B cell (primary cell): ENCODE measurements at regions not wholly inside any gene's neighbourhood (a gene's known extent, or its start where the extent isn't known, plus 50 kb on each side); places are given as distances from the start of the nearest gene placed in this dataset.

Experiments
- ATAC-seq: fragments of 200-7000 bp; cut with Tn5 transposase; one replicate; pipeline ENCODE4 v1.10.0; 2021; ENCODE audit warnings: low read depth, mild to moderate bottlenecking, moderate number of reproducible peaks, moderate library complexity
- CTCF ChIA-PET: fragments of 350-600 bp; sonication (Branson Sonifier 250); formaldehyde crosslinking; loops from one replicate; lab custom pipeline; 2021; ENCODE audit warnings: antibody characterized with exemption, inconsistent platforms; lab: Charles Lee
- POLR2A ChIA-PET: fragments of 350-600 bp; sonication (Branson Sonifier 250); formaldehyde crosslinking; loops from one replicate; lab custom pipeline; 2021; ENCODE audit warnings: antibody characterized with exemption; lab: Charles Lee
- DNase-seq: peaks from one replicate; pipeline ENCODE4 v3.0.0; 2013
- H2AFZ ChIP-seq: 2 replicates; pipeline ENCODE4 v1.6.1; 2012; ENCODE audit warnings: mild to moderate bottlenecking, low read depth, low read length; ENCODE audit not compliant: insufficient read depth, poor library complexity, severe bottlenecking
- H3K27ac ChIP-seq, 2 donors: 1 replicate in 1 of 2; 2 replicates in 1 of 2; pipeline ENCODE4 v1.5.1; 2012 to 2013; ENCODE audit warnings: low read length in 2 of 2, mild to moderate bottlenecking in 2 of 2, moderate library complexity in 1 of 2
- H3K27me3 ChIP-seq, 4 experiments: fragments of 200-600 bp in 1 of 4; sonication (generic) in 1 of 4; replicated peaks in 1 of 4; 1 replicate in 2 of 4; 2 replicates in 2 of 4; pipeline versions ENCODE4 v1.6.1 to v1.7.0; 2013 to 2016; ENCODE audit warnings: low read length in 3 of 4, mild to moderate bottlenecking in 2 of 4, mixed read lengths in 1 of 4, moderate library complexity in 1 of 4; ENCODE audit not compliant: insufficient read depth in 4 of 4, control insufficient read depth in 3 of 4; ENCODE audit errors: control extremely low read depth in 1 of 4
- H3K36me3 ChIP-seq, 2 experiments: replicated peaks in 1 of 2; 1 replicate in 1 of 2; 2 replicates in 1 of 2; pipeline versions ENCODE4 v1.6.1 to v1.7.1; 2013; ENCODE audit warnings: low read length in 1 of 2; ENCODE audit not compliant: insufficient read depth in 2 of 2, control insufficient read depth in 1 of 2; ENCODE audit errors: control extremely low read depth in 1 of 2, extremely low read depth in 1 of 2
- H3K4me1 ChIP-seq, 2 donors: fragments of 200-600 bp in 1 of 2; sonication (generic) in 1 of 2; 1 replicate in 1 of 2; 2 replicates in 1 of 2; pipeline versions ENCODE4 v1.5.1 to v1.6.1; 2013 to 2017; ENCODE audit warnings: low read length in 2 of 2; ENCODE audit not compliant: control insufficient read depth in 2 of 2, insufficient read depth in 2 of 2
- H3K4me2 ChIP-seq: replicated peaks from 2 replicates; pipeline ENCODE3; 2012; ENCODE audit warnings: mild to moderate bottlenecking, low read depth, low read length; ENCODE audit not compliant: poor library complexity, severe bottlenecking
- H3K4me3 ChIP-seq, 5 experiments: fragments of 200-600 bp in 1 of 5; sonication (generic) in 1 of 5; 1 replicate in 3 of 5; 2 replicates in 2 of 5; pipeline versions ENCODE4 v1.5.1 to v1.7.0; 2011 to 2016; ENCODE audit warnings: low read length in 4 of 5, mild to moderate bottlenecking in 4 of 5, low read depth in 2 of 5, control low read depth in 1 of 5, moderate library complexity in 1 of 5; ENCODE audit not compliant: insufficient read depth in 1 of 5; ENCODE audit errors: control extremely low read depth in 1 of 5, extremely low read depth in 1 of 5
- H3K79me2 ChIP-seq: fragments of 200-600 bp; sonication (generic); one replicate; pipeline ENCODE4 v1.6.0; 2016; ENCODE audit warnings: low read length; ENCODE audit not compliant: control insufficient read depth, insufficient read depth
- H3K9ac ChIP-seq: fragments of 200-600 bp; sonication (generic); 2 replicates; pipeline ENCODE4 v1.6.1; 2017; ENCODE audit warnings: mild to moderate bottlenecking, low read length, moderate library complexity
- H3K9me3 ChIP-seq, 3 donors: one replicate each; pipeline versions ENCODE4 v1.6.1 to v1.7.1; 2013; ENCODE audit warnings: low read length in 2 of 3; ENCODE audit not compliant: control insufficient read depth in 2 of 3, insufficient read depth in 1 of 3; ENCODE audit errors: control extremely low read depth in 1 of 3
- H4K20me1 ChIP-seq: 2 replicates; pipeline ENCODE4 v1.6.0; 2012; ENCODE audit warnings: mild to moderate bottlenecking, low read length; ENCODE audit not compliant: insufficient read depth, control insufficient read depth, poor library complexity, severe bottlenecking
- H3K27ac Mint-ChIP-seq: one replicate; pipeline ENCODE4 v1.8.0; 2021; ENCODE audit warnings: mixed read lengths
- H3K27me3 Mint-ChIP-seq: one replicate; pipeline ENCODE4 v1.8.0; 2021; ENCODE audit warnings: mixed read lengths
- H3K4me1 Mint-ChIP-seq: one replicate; pipeline ENCODE4 v1.8.0; 2021; ENCODE audit warnings: mixed read lengths
- H3K4me3 Mint-ChIP-seq: one replicate; pipeline ENCODE4 v1.8.0; 2021; ENCODE audit warnings: mixed read lengths
- H3K9me3 Mint-ChIP-seq: one replicate; pipeline ENCODE4 v1.8.0; 2022; ENCODE audit warnings: mixed read lengths; ENCODE audit not compliant: insufficient read depth
- EZH2 ChIP-seq: IDR thresholded peaks from 2 replicates; pipeline ENCODE4 v1.6.1; 2012; ENCODE audit warnings: borderline replicate concordance, low read depth, mild to moderate bottlenecking, moderate library complexity, low read length; ENCODE audit not compliant: insufficient read depth, poor library complexity, severe bottlenecking
- WGBS: methylation state at CpG from one replicate; pipeline ENCODE4 v1.1.5; 2013; ENCODE audit warnings: missing lambda C conversion rate; ENCODE audit not compliant: insufficient coverage; 5-methylcytosine and 5-hydroxymethylcytosine counted together
- intact Hi-C: fragments of 100-400 bp; cut with micrococcal nuclease; formaldehyde crosslinking; loops from one replicate; pipeline ENCODE4 v1.10.0; 2022
- TF ChIP-seq, protein P1 (sequence below): fragments of 200-600 bp; IDR thresholded peaks from one replicate; pipeline ENCODE4 v1.8.0; 2022; ENCODE audit warnings: antibody characterized with exemption, mild to moderate bottlenecking

DNA sequence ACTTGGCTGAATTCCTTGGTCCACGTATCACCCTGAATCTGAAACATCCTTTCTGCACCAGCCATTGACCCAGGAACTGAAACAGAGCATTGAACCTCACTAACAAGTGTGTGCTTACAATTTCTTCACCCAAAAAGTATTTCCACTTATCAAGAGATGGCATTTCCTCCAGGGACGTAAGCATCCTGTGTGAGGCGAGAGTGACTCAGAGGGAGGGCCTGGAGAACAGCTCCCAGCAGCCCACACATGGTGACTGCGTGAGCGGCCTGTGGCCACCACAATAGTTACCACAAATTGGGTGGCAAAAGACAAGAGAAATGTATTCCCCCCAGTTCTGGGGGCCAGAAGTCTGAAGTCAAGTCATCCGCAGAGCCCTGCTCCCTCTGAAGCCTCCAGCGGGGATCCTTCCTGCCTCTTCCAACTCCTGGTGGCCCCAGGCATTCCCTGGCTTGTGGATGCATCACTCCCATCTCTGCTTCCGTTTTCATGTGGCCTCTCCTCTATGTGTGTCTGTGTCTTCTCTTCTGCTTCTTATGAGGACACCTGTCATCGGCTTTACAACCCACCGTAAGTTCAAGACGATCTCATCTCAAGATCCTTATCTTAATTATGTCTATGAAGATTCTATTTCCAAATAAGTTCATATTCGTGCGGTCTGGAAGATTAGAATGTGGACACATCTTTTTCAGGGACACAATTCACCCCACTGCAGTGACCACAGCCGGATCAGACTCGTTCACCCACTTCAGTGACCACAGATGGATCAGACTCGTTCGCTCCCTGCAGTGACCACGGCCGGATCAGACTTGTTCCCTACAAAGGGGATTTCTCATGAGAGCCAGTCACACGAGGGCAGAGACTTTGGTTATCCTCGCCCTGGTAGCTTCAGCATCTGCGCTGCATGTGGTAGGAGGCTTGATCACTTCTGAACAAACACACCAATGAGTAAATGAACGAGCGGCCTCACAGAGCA is 122.6 kb upstream of the FOXF1 start:
- TF ChIP-seq EZH2 = no peak
- TF ChIP-seq, protein P1, sequence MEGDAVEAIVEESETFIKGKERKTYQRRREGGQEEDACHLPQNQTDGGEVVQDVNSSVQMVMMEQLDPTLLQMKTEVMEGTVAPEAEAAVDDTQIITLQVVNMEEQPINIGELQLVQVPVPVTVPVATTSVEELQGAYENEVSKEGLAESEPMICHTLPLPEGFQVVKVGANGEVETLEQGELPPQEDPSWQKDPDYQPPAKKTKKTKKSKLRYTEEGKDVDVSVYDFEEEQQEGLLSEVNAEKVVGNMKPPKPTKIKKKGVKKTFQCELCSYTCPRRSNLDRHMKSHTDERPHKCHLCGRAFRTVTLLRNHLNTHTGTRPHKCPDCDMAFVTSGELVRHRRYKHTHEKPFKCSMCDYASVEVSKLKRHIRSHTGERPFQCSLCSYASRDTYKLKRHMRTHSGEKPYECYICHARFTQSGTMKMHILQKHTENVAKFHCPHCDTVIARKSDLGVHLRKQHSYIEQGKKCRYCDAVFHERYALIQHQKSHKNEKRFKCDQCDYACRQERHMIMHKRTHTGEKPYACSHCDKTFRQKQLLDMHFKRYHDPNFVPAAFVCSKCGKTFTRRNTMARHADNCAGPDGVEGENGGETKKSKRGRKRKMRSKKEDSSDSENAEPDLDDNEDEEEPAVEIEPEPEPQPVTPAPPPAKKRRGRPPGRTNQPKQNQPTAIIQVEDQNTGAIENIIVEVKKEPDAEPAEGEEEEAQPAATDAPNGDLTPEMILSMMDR = no peak
- DNase-seq (no peak), ATAC-seq (no peak)
- intact Hi-C loops = no loop called here
- no peak overlapping the region for H3K27ac ChIP-seq
- WGBS = 83% methylated on average over 20 of the region's 24 CpGs
- ChIA-PET CTCF (no interaction called here), POLR2A (no interaction called here)
- no peaks in the 10 kb centered on the region for H3K79me2 ChIP-seq
- H3K4me3 ChIP-seq = no peak overlapping the region
- no peak overlapping the region for H2AFZ ChIP-seq
- no peaks in the 10 kb centered on the region for H3K4me1 ChIP-seq
- H3K4me2 ChIP-seq = no peak overlapping the region
- no peaks in the 10 kb centered on the region for H3K36me3 ChIP-seq
- Mint-ChIP-seq H3K27ac (no peak overlapping the region), H3K9me3 (no peaks in the 10 kb centered on the region), H3K4me3 (no peak overlapping the region), H3K4me1 (no peaks in the 10 kb centered on the region), H3K27me3 (peaks cover 40% of the 10 kb centered on the region)
- no peaks in the 10 kb centered on the region for H4K20me1 ChIP-seq
- peaks cover 0 to 9% (median 0%) of the 10 kb centered on the region in 4 experiments for H3K27me3 ChIP-seq
- H3K9me3 ChIP-seq = peaks cover 0 to 8% (median 0%) of the 10 kb centered on the region in 3 donors
- H3K9ac ChIP-seq = no peak overlapping the region

DNA sequence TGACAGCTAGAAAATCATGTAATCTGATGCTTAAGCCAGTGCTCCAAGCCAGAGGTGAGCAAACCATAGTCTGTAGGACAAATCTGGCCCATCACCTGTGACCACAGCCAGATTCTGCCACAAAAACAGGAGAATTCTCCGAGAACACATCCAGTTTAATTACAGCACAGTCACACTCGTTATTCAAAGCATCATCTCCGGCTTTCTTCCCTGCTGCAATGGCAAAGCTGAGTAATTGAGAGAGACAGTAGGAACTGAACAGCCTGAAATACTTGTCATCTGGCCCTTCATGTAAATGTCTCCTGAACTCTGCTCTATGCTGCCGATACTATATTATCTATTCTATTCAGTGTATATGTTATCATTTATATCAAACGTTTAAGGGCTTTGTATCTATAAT is 121.4 kb upstream of the FOXF1 start:
- TF ChIP-seq, protein P1 = no peak
- TF ChIP-seq EZH2 = no peak
- Histone ChIP-seq H3K79me2 (no peaks in the 10 kb centered on the region), H3K4me2 (no peak overlapping the region), H2AFZ (no peak overlapping the region), H3K9ac (no peak overlapping the region), H3K36me3 (no peaks in the 10 kb centered on the region), H3K4me1 (no peaks in the 10 kb centered on the region), H3K4me3 (no peak overlapping the region), H3K9me3 (peaks cover 0 to 5% (median 0%) of the 10 kb centered on the region in 3 donors), H4K20me1 (no peaks in the 10 kb centered on the region), H3K27ac (no peak overlapping the region), H3K27me3 (peaks cover 0 to 9% (median 0%) of the 10 kb centered on the region in 4 experiments)
- Mint-ChIP-seq H3K4me3 (no peak overlapping the region), H3K27me3 (peaks cover 30% of the 10 kb centered on the region), H3K27ac (no peak overlapping the region), H3K4me1 (no peaks in the 10 kb centered on the region), H3K9me3 (no peaks in the 10 kb centered on the region)
- ChIA-PET POLR2A (no interaction called here), CTCF (no interaction called here)
- 100% methylated on average over 1 of the region's 5 CpGs for WGBS
- DNase-seq (no peak), ATAC-seq (no peak)
- intact Hi-C loops = no loop called here
